AG04450 (cell line): ENCODE measurements at regions not wholly inside any gene's neighbourhood (a gene's known extent, or its start where the extent isn't known, plus 50 kb on each side); places are given as distances from the start of the nearest gene placed in this dataset.
A peak's percentile ranks its signal among the peaks of the same experiment; 100 is the strongest.

ENCODE experiments used
- CTCF ChIA-PET: fragments of 300-600, 350-600 bp; formaldehyde crosslinking; extraction: SDS; loops from one replicate; lab custom pipeline; 2022; ENCODE audit warnings: antibody characterized with exemption, inconsistent platforms; lab: Charles Lee
- POLR2A ChIA-PET: fragments of 350-600 bp; formaldehyde crosslinking; extraction: SDS; loops from one replicate; lab custom pipeline; 2021; ENCODE audit warnings: antibody characterized with exemption, inconsistent platforms; lab: Yijun Ruan, JAX
- DNase-seq: peaks from one replicate; pipeline ENCODE4 v3.0.0-alpha.2; 2011; ENCODE audit warnings: low read depth, low spot score
- H3K27ac ChIP-seq: one replicate; pipeline ENCODE4 v1.5.1; 2012; ENCODE audit warnings: low read depth, low read length, control low read depth
- H3K27me3 ChIP-seq: one replicate; pipeline ENCODE4 v1.6.0; 2012; ENCODE audit warnings: low read length; ENCODE audit not compliant: control insufficient read depth, insufficient read depth
- H3K4me3 ChIP-seq: 2 replicates; pipeline ENCODE4 v1.5.1; 2011; ENCODE audit warnings: mild to moderate bottlenecking, low read depth, low read length, control low read depth
- H3K9me3 ChIP-seq: 2 replicates; pipeline ENCODE4 v1.5.1; 2012; ENCODE audit warnings: low read length; ENCODE audit not compliant: control insufficient read depth, insufficient read depth
- TF ChIP-seq, protein P1 (sequence below): IDR thresholded peaks from 2 replicates; pipeline ENCODE4 v1.5.1; 2011; ENCODE audit warnings: low read depth, low read length, control low read depth, inconsistent platforms

DNA sequence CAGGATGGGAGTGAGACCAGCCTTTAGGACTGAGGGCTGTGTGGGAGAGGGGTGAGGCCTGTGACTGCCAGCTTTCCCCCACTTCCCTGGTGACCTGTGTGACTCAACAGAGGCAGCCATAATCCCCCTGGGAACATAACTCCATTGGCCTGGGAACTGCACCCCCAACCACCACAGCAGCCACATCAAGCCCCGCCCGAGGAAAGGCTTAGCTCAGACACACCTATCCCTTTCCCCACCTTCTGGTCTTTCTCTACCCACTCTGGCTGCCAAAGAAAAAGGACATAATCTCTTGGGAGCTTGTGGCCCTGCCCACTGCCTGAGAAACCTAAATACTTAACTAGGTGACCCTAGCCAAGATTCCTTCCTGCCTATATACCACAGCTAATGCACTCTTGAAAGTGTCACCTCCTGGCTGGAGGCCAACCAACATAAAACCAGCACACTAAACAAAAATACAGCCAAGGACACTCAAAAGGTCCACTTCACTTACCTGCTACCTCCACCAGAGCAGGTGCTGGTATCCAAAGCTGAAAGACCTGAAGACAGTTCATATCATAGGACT lies 406.6 kb upstream of the CAMK1G start:
- Histone ChIP-seq H3K4me3 (no peak overlapping the region), H3K27ac (no peak overlapping the region), H3K9me3 (peaks cover 18% of the 10 kb centered on the region), H3K27me3 (no peaks in the 10 kb centered on the region)
- no peak for DNase-seq
- ChIA-PET POLR2A (no interaction called here), CTCF (interaction anchor here (1.9 kb wide), 1 partner anchor 26 kb away, joined by 8 read pairs; no protein-coding TSS in a partner anchor)
- TF ChIP-seq, protein P1, sequence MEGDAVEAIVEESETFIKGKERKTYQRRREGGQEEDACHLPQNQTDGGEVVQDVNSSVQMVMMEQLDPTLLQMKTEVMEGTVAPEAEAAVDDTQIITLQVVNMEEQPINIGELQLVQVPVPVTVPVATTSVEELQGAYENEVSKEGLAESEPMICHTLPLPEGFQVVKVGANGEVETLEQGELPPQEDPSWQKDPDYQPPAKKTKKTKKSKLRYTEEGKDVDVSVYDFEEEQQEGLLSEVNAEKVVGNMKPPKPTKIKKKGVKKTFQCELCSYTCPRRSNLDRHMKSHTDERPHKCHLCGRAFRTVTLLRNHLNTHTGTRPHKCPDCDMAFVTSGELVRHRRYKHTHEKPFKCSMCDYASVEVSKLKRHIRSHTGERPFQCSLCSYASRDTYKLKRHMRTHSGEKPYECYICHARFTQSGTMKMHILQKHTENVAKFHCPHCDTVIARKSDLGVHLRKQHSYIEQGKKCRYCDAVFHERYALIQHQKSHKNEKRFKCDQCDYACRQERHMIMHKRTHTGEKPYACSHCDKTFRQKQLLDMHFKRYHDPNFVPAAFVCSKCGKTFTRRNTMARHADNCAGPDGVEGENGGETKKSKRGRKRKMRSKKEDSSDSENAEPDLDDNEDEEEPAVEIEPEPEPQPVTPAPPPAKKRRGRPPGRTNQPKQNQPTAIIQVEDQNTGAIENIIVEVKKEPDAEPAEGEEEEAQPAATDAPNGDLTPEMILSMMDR = no peak

DNA sequence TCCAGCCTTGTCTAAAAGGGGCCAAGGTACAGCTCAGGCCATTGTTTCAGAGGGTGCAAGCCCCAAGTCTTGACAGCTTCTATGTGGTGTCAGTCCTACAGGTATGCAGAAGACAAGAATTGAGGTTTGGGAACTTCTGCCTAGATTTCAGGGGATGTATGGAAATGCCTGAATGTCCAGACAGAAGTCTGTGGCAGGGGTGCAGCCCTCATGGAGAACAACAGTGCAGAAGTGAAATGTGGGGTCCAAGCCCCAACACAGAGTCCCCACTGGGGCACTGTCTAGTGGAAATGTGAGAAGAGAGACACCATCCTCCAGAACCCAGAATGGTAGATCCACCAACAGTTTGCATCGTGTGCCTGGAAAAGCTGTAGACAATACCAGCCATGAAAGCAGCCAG lies 400.3 kb upstream of the CAMK1G start:
- H3K9me3 ChIP-seq = no peaks in the 10 kb centered on the region
- no peaks in the 10 kb centered on the region for H3K27me3 ChIP-seq
- H3K4me3 ChIP-seq = no peak overlapping the region
- H3K27ac ChIP-seq = no peak overlapping the region
- DNase-seq = no peak
- ChIA-PET POLR2A (no interaction called here), CTCF (no interaction called here)
- TF ChIP-seq, protein P1 = no peak

DNA sequence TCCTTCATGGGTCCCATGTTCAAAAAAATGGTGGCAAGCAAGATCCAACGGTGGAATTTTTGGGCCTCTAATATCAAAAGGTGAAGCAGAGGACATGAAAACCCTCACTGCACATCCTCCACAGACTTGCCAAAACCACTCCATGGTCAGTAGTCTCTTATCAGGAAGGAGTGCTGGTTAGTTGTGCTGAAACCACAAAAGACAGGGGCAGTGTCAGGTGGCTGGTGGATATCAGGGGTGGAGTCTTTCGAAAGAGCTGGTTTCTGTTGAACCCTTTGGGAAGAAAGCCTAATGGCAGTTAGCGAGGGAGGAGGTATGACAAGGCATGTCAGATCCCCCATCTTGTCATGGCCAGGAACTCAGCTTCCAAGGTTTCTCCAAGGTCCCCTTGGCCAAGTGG lies 395.9 kb upstream of the CAMK1G start:
- Histone ChIP-seq H3K4me3 (no peak overlapping the region), H3K27ac (no peak overlapping the region), H3K27me3 (no peaks in the 10 kb centered on the region), H3K9me3 (no peaks in the 10 kb centered on the region)
- TF ChIP-seq, protein P1 = no peak
- no peak for DNase-seq
- POLR2A ChIA-PET = no interaction called here
- CTCF ChIA-PET = interaction anchor here (0.8 kb wide), 1 partner anchor 43 kb away, joined by 5 read pairs; no protein-coding TSS in a partner anchor

DNA sequence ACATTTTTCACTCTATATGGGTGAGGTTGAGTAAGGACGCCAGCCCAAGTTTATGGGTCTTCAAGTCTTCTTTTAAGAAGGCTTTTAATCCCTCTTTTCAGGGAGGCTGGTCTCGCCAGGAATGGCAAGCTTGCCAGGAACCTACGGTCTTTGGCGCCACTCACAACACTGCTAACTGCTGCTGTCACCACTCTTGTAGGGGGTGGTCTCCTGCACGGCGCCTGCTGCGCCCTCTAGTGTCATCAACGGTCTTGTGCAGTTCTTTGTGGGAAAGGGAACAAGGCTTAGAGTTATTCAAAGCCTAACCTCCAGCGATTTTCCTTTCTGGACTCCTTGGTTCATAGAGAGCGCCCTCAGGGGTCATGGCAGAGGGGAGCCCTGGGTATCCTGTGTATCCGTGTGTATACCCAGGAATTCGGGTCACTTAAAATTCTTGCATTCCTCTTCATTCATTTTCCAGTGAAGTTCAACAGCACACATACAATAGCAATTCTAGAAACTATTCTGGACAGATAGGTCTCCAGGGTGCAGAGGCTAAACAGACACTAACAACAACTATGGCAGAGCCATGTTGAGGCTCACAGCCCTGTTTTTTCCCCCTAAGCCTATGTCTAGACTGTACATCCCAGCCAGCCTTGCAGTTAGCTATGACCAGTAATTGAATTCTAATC lies 392.8 kb upstream of the CAMK1G start:
- 0 out of 2 replicates have a peak, but pooled peaks cover 3% of the 10 kb centered on the region for H3K9me3 ChIP-seq
- no peak overlapping the region for H3K4me3 ChIP-seq
- TF ChIP-seq, protein P1 = peak; percentile 64
- POLR2A ChIA-PET = interaction anchor here (0.7 kb wide), 1 partner anchor 17 kb away, joined by 3 read pairs; no protein-coding TSS in a partner anchor
- H3K27me3 ChIP-seq = no peaks in the 10 kb centered on the region
- no peak for DNase-seq
- H3K27ac ChIP-seq = no peak overlapping the region
- CTCF ChIA-PET = interaction anchor here (0.5 to 1.3 kb wide), 3 partner anchors 13 to 540 kb away, joined by 3 to 4 read pairs (median 3); no protein-coding TSS in a partner anchor

DNA sequence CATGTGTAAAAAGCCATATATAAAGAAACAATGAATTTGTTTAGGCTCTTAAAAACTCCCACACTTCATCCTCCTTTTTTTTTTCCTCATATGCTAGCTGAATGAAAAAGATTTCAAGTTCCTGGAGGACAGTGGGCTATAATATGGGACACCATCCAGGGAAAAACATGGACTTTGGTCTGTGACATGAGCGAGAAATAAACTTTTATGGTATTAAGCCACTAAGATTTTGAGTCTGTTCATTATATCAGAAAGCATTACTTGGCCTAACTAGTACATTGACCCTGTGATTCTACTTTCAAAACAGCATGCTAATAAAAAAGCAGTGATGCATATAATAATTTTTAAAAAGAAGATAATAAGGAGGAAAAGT lies 392.3 kb upstream of the CAMK1G start:
- CTCF ChIA-PET = interaction anchor here (0.5 to 1.6 kb wide), 4 partner anchors 12 to 220 kb away, joined by 3 to 6 read pairs (median 4); no protein-coding TSS in a partner anchor
- POLR2A ChIA-PET = interaction anchor here (0.7 kb wide), 1 partner anchor 17 kb away, joined by 3 read pairs; no protein-coding TSS in a partner anchor
- H3K4me3 ChIP-seq = no peak overlapping the region
- no peak for DNase-seq
- no peak overlapping the region for H3K27ac ChIP-seq
- TF ChIP-seq, protein P1 = no peak
- H3K9me3 ChIP-seq = 0 out of 2 replicates have a peak, but pooled peaks cover 3% of the 10 kb centered on the region
- no peaks in the 10 kb centered on the region for H3K27me3 ChIP-seq
